ENCODE measurements at regions not wholly inside any gene's neighbourhood (a gene's known extent, or its start where the extent isn't known, plus 50 kb on each side); places are given as distances from the start of the nearest gene placed in this dataset.
"Not testable (repeated sequence)": the region's sequence is repeated elsewhere in the genome, so short reads cannot be mapped to it uniquely, and the experiment has no call there.

GRCh38 chr1:157460381-157460780, 91.9 kb downstream of the FCRL5 start:
- H3K9ac ChIP-seq (ENCODE audit: low read length in 2 of 2), result no peak overlapping the region
- no peak overlapping the region for H3K4me3 ChIP-seq (ENCODE audit: low read length in 2 of 2)
- H3K36me3 ChIP-seq (ENCODE audit: control insufficient read depth in 2 of 2, insufficient read depth in 2 of 2, low read length in 2 of 2), result no peaks in the 10 kb centered on the region
- no peaks in the 10 kb centered on the region for H3K9me3 ChIP-seq (ENCODE audit: control insufficient read depth in 2 of 2, low read length in 2 of 2)
- no peaks in the 10 kb centered on the region for H3K4me1 ChIP-seq (ENCODE audit: control insufficient read depth, insufficient read depth, low read length)
- H3K27me3 ChIP-seq (ENCODE audit: control insufficient read depth in 1 of 2, insufficient read depth in 2 of 2, low read length in 2 of 2), result no peaks in the 10 kb centered on the region
- H3K27ac ChIP-seq (ENCODE audit: low read length), result no peak overlapping the region

GRCh38 chr1:157457279-157457678, 95.0 kb downstream of the FCRL5 start:
- H3K9me3 ChIP-seq (ENCODE audit: control insufficient read depth in 2 of 2, low read length in 2 of 2), result no peaks in the 10 kb centered on the region
- H3K4me1 ChIP-seq (ENCODE audit: control insufficient read depth, insufficient read depth, low read length), result no peaks in the 10 kb centered on the region
- no peak overlapping the region for H3K4me3 ChIP-seq (ENCODE audit: low read length in 2 of 2)
- H3K36me3 ChIP-seq (ENCODE audit: control insufficient read depth in 2 of 2, insufficient read depth in 2 of 2, low read length in 2 of 2), result no peaks in the 10 kb centered on the region
- H3K9ac ChIP-seq (ENCODE audit: low read length in 2 of 2), result no peak overlapping the region
- H3K27me3 ChIP-seq (ENCODE audit: control insufficient read depth in 1 of 2, insufficient read depth in 2 of 2, low read length in 2 of 2), result no peaks in the 10 kb centered on the region
- H3K27ac ChIP-seq (ENCODE audit: low read length), result no peak overlapping the region

- Histone ChIP-seq H3K9me3 (ENCODE audit: control insufficient read depth in 2 of 2, low read length in 2 of 2) (no peaks in the 10 kb centered on the region), H3K9ac (ENCODE audit: low read length in 2 of 2) (no peak overlapping the region), H3K36me3 (ENCODE audit: control insufficient read depth in 2 of 2, insufficient read depth in 2 of 2, low read length in 2 of 2) (no peaks in the 10 kb centered on the region), H3K4me1 (ENCODE audit: control insufficient read depth, insufficient read depth, low read length) (no peaks in the 10 kb centered on the region), H3K27me3 (ENCODE audit: control insufficient read depth in 1 of 2, insufficient read depth in 2 of 2, low read length in 2 of 2) (no peaks in the 10 kb centered on the region), H3K27ac (ENCODE audit: low read length) (no peak overlapping the region), H3K4me3 (ENCODE audit: low read length in 2 of 2) (no peak overlapping the region)
Observed at GRCh38 chr1:157455318-157455717, 97.0 kb downstream of the FCRL5 start.

- H3K27ac ChIP-seq (ENCODE audit: low read length), result no peak overlapping the region
- H3K27me3 ChIP-seq (ENCODE audit: control insufficient read depth in 1 of 2, insufficient read depth in 2 of 2, low read length in 2 of 2), result no peaks in the 10 kb centered on the region
- no peaks in the 10 kb centered on the region for H3K36me3 ChIP-seq (ENCODE audit: control insufficient read depth in 2 of 2, insufficient read depth in 2 of 2, low read length in 2 of 2)
- H3K4me1 ChIP-seq (ENCODE audit: control insufficient read depth, insufficient read depth, low read length), result no peaks in the 10 kb centered on the region
- H3K4me3 ChIP-seq (ENCODE audit: low read length in 2 of 2), result no peak overlapping the region
- H3K9me3 ChIP-seq (ENCODE audit: control insufficient read depth in 2 of 2, low read length in 2 of 2), result no peaks in the 10 kb centered on the region
- H3K9ac ChIP-seq (ENCODE audit: low read length in 2 of 2), result no peak overlapping the region
Observed at GRCh38 chr1:157450106-157450505, 102.2 kb downstream of the FCRL5 start.

- no peak overlapping the region for H3K27ac ChIP-seq (ENCODE audit: low read length)
- no peaks in the 10 kb centered on the region for H3K9me3 ChIP-seq (ENCODE audit: control insufficient read depth in 2 of 2, low read length in 2 of 2)
- H3K4me1 ChIP-seq (ENCODE audit: control insufficient read depth, insufficient read depth, low read length), result no peaks in the 10 kb centered on the region
- H3K9ac ChIP-seq (ENCODE audit: low read length in 2 of 2), result no peak overlapping the region
- H3K27me3 ChIP-seq (ENCODE audit: control insufficient read depth in 1 of 2, insufficient read depth in 2 of 2, low read length in 2 of 2), result no peaks in the 10 kb centered on the region
- no peaks in the 10 kb centered on the region for H3K36me3 ChIP-seq (ENCODE audit: control insufficient read depth in 2 of 2, insufficient read depth in 2 of 2, low read length in 2 of 2)
- no peak overlapping the region for H3K4me3 ChIP-seq (ENCODE audit: low read length in 2 of 2)
Observed at GRCh38 chr1:157448636-157449035, 103.7 kb downstream of the FCRL5 start.

- not testable (repeated sequence) for H3K9ac ChIP-seq (ENCODE audit: low read length in 2 of 2); H3K27ac ChIP-seq (ENCODE audit: low read length); H3K4me3 ChIP-seq (ENCODE audit: low read length in 2 of 2)
Observed at GRCh38 chr1:157446356-157446755, 106.0 kb downstream of the FCRL5 start.

GRCh38 chr1:157445616-157446140, 106.6 kb downstream of the FCRL5 start:
- not testable (repeated sequence) for H3K9ac ChIP-seq (ENCODE audit: low read length in 2 of 2); H3K4me1 ChIP-seq (ENCODE audit: control insufficient read depth, insufficient read depth, low read length); H3K4me3 ChIP-seq (ENCODE audit: low read length in 2 of 2); H3K9me3 ChIP-seq (ENCODE audit: control insufficient read depth in 2 of 2, low read length in 2 of 2); H3K27me3 ChIP-seq (ENCODE audit: control insufficient read depth in 1 of 2, insufficient read depth in 2 of 2, low read length in 2 of 2); H3K36me3 ChIP-seq (ENCODE audit: control insufficient read depth in 2 of 2, insufficient read depth in 2 of 2, low read length in 2 of 2); H3K27ac ChIP-seq (ENCODE audit: low read length)

More at GRCh38 chr1:157446356-157446755, 106.0 kb downstream of the FCRL5 start:
- H3K4me1 ChIP-seq (ENCODE audit: control insufficient read depth, insufficient read depth, low read length); H3K9me3 ChIP-seq (ENCODE audit: control insufficient read depth in 2 of 2, low read length in 2 of 2); H3K36me3 ChIP-seq (ENCODE audit: control insufficient read depth in 2 of 2, insufficient read depth in 2 of 2, low read length in 2 of 2); H3K27me3 ChIP-seq (ENCODE audit: control insufficient read depth in 1 of 2, insufficient read depth in 2 of 2, low read length in 2 of 2): not testable (repeated sequence)

- Histone ChIP-seq H3K27ac (ENCODE audit: low read length) (no peak overlapping the region), H3K4me3 (ENCODE audit: low read length in 2 of 2) (no peak overlapping the region), H3K9me3 (ENCODE audit: control insufficient read depth in 2 of 2, low read length in 2 of 2) (no peaks in the 10 kb centered on the region), H3K9ac (ENCODE audit: low read length in 2 of 2) (no peak overlapping the region), H3K27me3 (ENCODE audit: control insufficient read depth in 1 of 2, insufficient read depth in 2 of 2, low read length in 2 of 2) (no peaks in the 10 kb centered on the region), H3K36me3 (ENCODE audit: control insufficient read depth in 2 of 2, insufficient read depth in 2 of 2, low read length in 2 of 2) (no peaks in the 10 kb centered on the region), H3K4me1 (ENCODE audit: control insufficient read depth, insufficient read depth, low read length) (no peaks in the 10 kb centered on the region)
Observed at GRCh38 chr1:157442065-157442464, 110.2 kb downstream of the FCRL5 start.

GRCh38 chr1:157439302-157439954, 112.9 kb downstream of the FCRL5 start:
- H3K36me3 ChIP-seq (ENCODE audit: control insufficient read depth in 2 of 2, insufficient read depth in 2 of 2, low read length in 2 of 2), result no peaks in the 10 kb centered on the region

GRCh38 chr1:157438613-157439012, 113.7 kb downstream of the FCRL5 start:
- Histone ChIP-seq H3K27me3 (ENCODE audit: control insufficient read depth in 1 of 2, insufficient read depth in 2 of 2, low read length in 2 of 2) (no peaks in the 10 kb centered on the region), H3K9me3 (ENCODE audit: control insufficient read depth in 2 of 2, low read length in 2 of 2) (no peaks in the 10 kb centered on the region), H3K36me3 (ENCODE audit: control insufficient read depth in 2 of 2, insufficient read depth in 2 of 2, low read length in 2 of 2) (no peaks in the 10 kb centered on the region), H3K9ac (ENCODE audit: low read length in 2 of 2) (no peak overlapping the region), H3K27ac (ENCODE audit: low read length) (no peak overlapping the region), H3K4me3 (ENCODE audit: low read length in 2 of 2) (no peak overlapping the region), H3K4me1 (ENCODE audit: control insufficient read depth, insufficient read depth, low read length) (no peaks in the 10 kb centered on the region)

More at GRCh38 chr1:157439302-157439954, 112.9 kb downstream of the FCRL5 start:
- no peak overlapping the region for H3K4me3 ChIP-seq (ENCODE audit: low read length in 2 of 2)
- no peaks in the 10 kb centered on the region for H3K4me1 ChIP-seq (ENCODE audit: control insufficient read depth, insufficient read depth, low read length)
- no peaks in the 10 kb centered on the region for H3K27me3 ChIP-seq (ENCODE audit: control insufficient read depth in 1 of 2, insufficient read depth in 2 of 2, low read length in 2 of 2)
- H3K9me3 ChIP-seq (ENCODE audit: control insufficient read depth in 2 of 2, low read length in 2 of 2), result no peaks in the 10 kb centered on the region
- H3K27ac ChIP-seq (ENCODE audit: low read length), result no peak overlapping the region
- no peak overlapping the region for H3K9ac ChIP-seq (ENCODE audit: low read length in 2 of 2)

- Histone ChIP-seq H3K4me3 (ENCODE audit: low read length in 2 of 2) (no peak overlapping the region), H3K4me1 (ENCODE audit: control insufficient read depth, insufficient read depth, low read length) (no peaks in the 10 kb centered on the region), H3K9me3 (ENCODE audit: control insufficient read depth in 2 of 2, low read length in 2 of 2) (no peaks in the 10 kb centered on the region), H3K9ac (ENCODE audit: low read length in 2 of 2) (no peak overlapping the region), H3K36me3 (ENCODE audit: control insufficient read depth in 2 of 2, insufficient read depth in 2 of 2, low read length in 2 of 2) (no peaks in the 10 kb centered on the region), H3K27me3 (ENCODE audit: control insufficient read depth in 1 of 2, insufficient read depth in 2 of 2, low read length in 2 of 2) (no peaks in the 10 kb centered on the region), H3K27ac (ENCODE audit: low read length) (no peak overlapping the region)
Observed at GRCh38 chr1:157438146-157438545, 114.2 kb downstream of the FCRL5 start.
